ENCODE measurements at regions not wholly inside any gene's neighbourhood (a gene's known extent, or its start where the extent isn't known, plus 50 kb on each side); places are given as distances from the start of the nearest gene placed in this dataset.
A peak's percentile ranks its signal among the peaks of the same experiment; 100 is the strongest.

- no peaks in the 10 kb centered on the region for H3K36me3 ChIP-seq
- H3K4me3 ChIP-seq = no peak overlapping the region
- DNase-seq = no peak
- 39 to 59% (median 53%) methylated on average over 4 of the region's 4 CpGs for WGBS, 5 donors
- intact Hi-C loops (cut with DNase I; ENCODE audit: low total_unique reads) = no loop called here
- no peaks in the 10 kb centered on the region for H3K27me3 ChIP-seq (replicated peaks in 1 of 7)
- no peaks in the 10 kb centered on the region for H3K9me3 ChIP-seq
- peak overlapping the region in 1 of 8 donors; percentile 24 for H3K27ac ChIP-seq
- TF ChIP-seq POLR2AphosphoS5 (IDR thresholded peaks at IDR 0.05) (no peak), CTCF (IDR thresholded peaks at IDR 0.05 in 8 of 11, conservative IDR thresholded peaks at IDR 0.05 in 3 of 11) (no peak), POLR2A (IDR thresholded peaks at IDR 0.05) (no peak)
- H3K4me1 ChIP-seq = peaks cover 0 to 60% (median 12%) of the 10 kb centered on the region in 6 donors
Measured at GRCh38 chr12:93130366-93131054, 201.4 kb upstream of the EEA1 start.

- Histone ChIP-seq H3K27ac (no peak overlapping the region), H3K4me3 (no peak overlapping the region), H3K27me3 (replicated peaks in 1 of 7) (no peaks in the 10 kb centered on the region), H3K9me3 (no peaks in the 10 kb centered on the region), H3K4me1 (peaks cover 0 to 61% (median 20%) of the 10 kb centered on the region in 6 donors), H3K36me3 (no peaks in the 10 kb centered on the region)
- intact Hi-C loops (cut with DNase I; ENCODE audit: low total_unique reads) = no loop called here
- DNase-seq = no peak
- no peak for TF ChIP-seq CTCF (IDR thresholded peaks at IDR 0.05 in 8 of 11, conservative IDR thresholded peaks at IDR 0.05 in 3 of 11)
- no peak for TF ChIP-seq POLR2AphosphoS5 (IDR thresholded peaks at IDR 0.05)
- TF ChIP-seq POLR2A (IDR thresholded peaks at IDR 0.05) = no peak
- 94 to 99% (median 96%) methylated on average over 5 of the region's 5 CpGs for WGBS, 5 donors
Measured at GRCh38 chr12:93133361-93133760, 204.3 kb upstream of the EEA1 start.

GRCh38 chr12:93134175-93134890, 205.2 kb upstream of the EEA1 start:
- H3K36me3 ChIP-seq = no peaks in the 10 kb centered on the region

More at GRCh38 chr12:93134175-93134890, 205.2 kb upstream of the EEA1 start:
- Histone ChIP-seq H3K4me1 (peaks cover 0 to 70% (median 28%) of the 10 kb centered on the region in 6 donors), H3K27me3 (replicated peaks in 1 of 7) (no peaks in the 10 kb centered on the region), H3K9me3 (no peaks in the 10 kb centered on the region), H3K4me3 (peak overlapping the region in 1 of 8 donors; percentile 24), H3K27ac (peak overlapping the region in 7 of 8 donors; percentile 24 to 84 (median 83))
- TF ChIP-seq POLR2AphosphoS5 (IDR thresholded peaks at IDR 0.05) = no peak
- TF ChIP-seq CTCF (IDR thresholded peaks at IDR 0.05 in 8 of 11, conservative IDR thresholded peaks at IDR 0.05 in 3 of 11) = no peak
- no peak for TF ChIP-seq POLR2A (IDR thresholded peaks at IDR 0.05)
- 60 to 92% (median 82%) methylated on average over 6 of the region's 6 CpGs for WGBS, 5 donors
- DNase-seq = no peak
- intact Hi-C loops (cut with DNase I; ENCODE audit: low total_unique reads) = no loop called here

All from spleen (tissue), 11 donors.